GM18907 (cell line): ENCODE measurements at regions not wholly inside any gene's neighbourhood (a gene's known extent, or its start where the extent isn't known, plus 50 kb on each side); places are given as distances from the start of the nearest gene placed in this dataset.
"Not testable (repeated sequence)": the region's sequence is repeated elsewhere in the genome, so short reads cannot be mapped to it uniquely, and the experiment has no call there.

ENCODE experiments used
- ATAC-seq: cut with Tn5 transposase; IDR thresholded peaks from one replicate; pipeline ENCODE4 v1.9.1; 2021; ENCODE audit warnings: mild to moderate bottlenecking, moderate library complexity; ENCODE audit not compliant: unreplicated experiment

- ATAC-seq = no peak
Observed at GRCh38 chr3:55161231-55161630, 233.4 kb upstream of the LRTM1 start.

GRCh38 chr3:55160241-55160983, 232.6 kb upstream of the LRTM1 start:
- peak; percentile 90 for ATAC-seq

GRCh38 chr3:55159711-55160110, 231.9 kb upstream of the LRTM1 start:
- no peak for ATAC-seq

- no peak for ATAC-seq
Observed at GRCh38 chr3:55159016-55159415, 231.2 kb upstream of the LRTM1 start.

- ATAC-seq = no peak
Observed at GRCh38 chr3:55158345-55158744, 230.5 kb upstream of the LRTM1 start.

GRCh38 chr3:55157731-55158130, 229.9 kb upstream of the LRTM1 start:
- ATAC-seq = no peak

GRCh38 chr3:55156851-55157650, 229.2 kb upstream of the LRTM1 start:
- ATAC-seq = no peak

GRCh38 chr3:55147856-55148720, 220.2 kb upstream of the LRTM1 start:
- ATAC-seq = no peak

GRCh38 chr3:55147406-55147805, 219.5 kb upstream of the LRTM1 start:
- no peak for ATAC-seq

- no peak for ATAC-seq
Observed at GRCh38 chr3:55146216-55146615, 218.4 kb upstream of the LRTM1 start.

- no peak for ATAC-seq
Observed at GRCh38 chr3:55144015-55144673, 216.3 kb upstream of the LRTM1 start.

- ATAC-seq = no peak
Observed at GRCh38 chr3:55143336-55143735, 215.5 kb upstream of the LRTM1 start.

- not testable (repeated sequence) for ATAC-seq
Observed at GRCh38 chr3:55136291-55136690, 208.4 kb upstream of the LRTM1 start.

GRCh38 chr3:55128225-55128823, 200.5 kb upstream of the LRTM1 start:
- ATAC-seq = no peak

GRCh38 chr3:55127565-55127964, 199.7 kb upstream of the LRTM1 start:
- no peak for ATAC-seq

- no peak for ATAC-seq
Observed at GRCh38 chr3:55124371-55124770, 196.5 kb upstream of the LRTM1 start.
